Kidney (tissue), 13 donors: ENCODE measurements at regions not wholly inside any gene's neighbourhood (a gene's known extent, or its start where the extent isn't known, plus 50 kb on each side); places are given as distances from the start of the nearest gene placed in this dataset.

Experiments
- DNase-seq, 5 donors: peaks; one replicate each; pipeline ENCODE4 v3.0.0-alpha.2; 2013 to 2020
- FAIRE-seq: peaks from 2 replicates; lab custom pipeline; 2012; peaks lifted over from hg19 to GRCh38; lab: Jason Lieb, UNC
- H3K27ac ChIP-seq, 2 donors: one replicate each; pipeline ENCODE4 v1.7.0; 2013; ENCODE audit warnings: low read depth in 2 of 2, low read length in 2 of 2, inconsistent platforms in 1 of 2
- H3K27me3 ChIP-seq: one replicate; pipeline ENCODE4 v1.7.1; 2013; ENCODE audit warnings: low read length, inconsistent platforms; ENCODE audit not compliant: control insufficient read depth, insufficient read depth
- H3K36me3 ChIP-seq, 3 donors: one replicate each; pipeline versions ENCODE4 v1.7.0 to v1.7.1; 2013; ENCODE audit warnings: low read length in 3 of 3, control low read depth in 1 of 3, inconsistent platforms in 1 of 3; ENCODE audit not compliant: insufficient read depth in 3 of 3, control insufficient read depth in 2 of 3
- H3K4me1 ChIP-seq, 3 donors: one replicate each; pipeline versions ENCODE4 v1.7.0 to v1.7.1; 2013; ENCODE audit warnings: low read length in 3 of 3, inconsistent platforms in 1 of 3, low read depth in 1 of 3; ENCODE audit not compliant: control insufficient read depth in 2 of 3, insufficient read depth in 2 of 3
- H3K4me3 ChIP-seq, 3 donors: one replicate each; pipeline versions ENCODE4 v1.7.0 to v1.8.1; 2013; ENCODE audit warnings: low read length in 3 of 3, control low read depth in 1 of 3, inconsistent platforms in 1 of 3
- H3K9ac ChIP-seq, 3 donors: one replicate each; pipeline versions ENCODE4 v1.7.0 to v1.7.1; 2013; ENCODE audit warnings: low read length in 3 of 3, control low read depth in 1 of 3, inconsistent platforms in 1 of 3
- H3K9me3 ChIP-seq, 3 donors: one replicate each; pipeline versions ENCODE4 v1.7.0 to v1.7.1; 2013; ENCODE audit warnings: low read length in 3 of 3, control low read depth in 1 of 3, inconsistent platforms in 1 of 3; ENCODE audit not compliant: control insufficient read depth in 2 of 3, insufficient read depth in 1 of 3
- CTCF ChIP-seq: IDR thresholded peaks from 3 replicates; pipeline ENCODE4 v1.5.1; 2012; ENCODE audit warnings: mild to moderate bottlenecking, moderate library complexity, borderline replicate concordance; ENCODE audit not compliant: insufficient read depth; ENCODE audit errors: extremely low read depth
- intact Hi-C: fragments of 100-400 bp; cut with DNase I; formaldehyde crosslinking; loops from one replicate; pipeline ENCODE4 v1.11.1; 2022
- donor health status: control.
- donor health status: control.
- donor health status: control.
- donor health status: control.
- donor health status: control.
- donor health status: DM: yes; HTN: yes; CAD: no.
- donor health status: Normal renal cell carcinoma (clear cell type).

- Histone ChIP-seq H3K9ac (no peak overlapping the region), H3K4me1 (no peaks in the 10 kb centered on the region), H3K27me3 (no peaks in the 10 kb centered on the region), H3K36me3 (no peaks in the 10 kb centered on the region), H3K9me3 (no peaks in the 10 kb centered on the region), H3K27ac (no peak overlapping the region), H3K4me3 (no peak overlapping the region)
- TF ChIP-seq CTCF = peak; percentile 52
- intact Hi-C loops = no loop called here
- no peak for FAIRE-seq
- peak in 3 of 5 donors; percentile 22 to 79 (median 58) for DNase-seq
Observed at GRCh38 chr10:23516530-23516929, 77.7 kb downstream of the OTUD1 start.

GRCh38 chr10:23517155-23517554 is 78.3 kb downstream of the OTUD1 start:
- FAIRE-seq (no peak), DNase-seq (no peak)
- no peak overlapping the region for H3K4me3 ChIP-seq
- no peaks in the 10 kb centered on the region for H3K36me3 ChIP-seq
- H3K27me3 ChIP-seq = no peaks in the 10 kb centered on the region
- H3K9me3 ChIP-seq = no peaks in the 10 kb centered on the region
- H3K4me1 ChIP-seq = no peaks in the 10 kb centered on the region
- H3K9ac ChIP-seq = no peak overlapping the region
- H3K27ac ChIP-seq = no peak overlapping the region
- no peak for TF ChIP-seq CTCF
- intact Hi-C loops = no loop called here

- Histone ChIP-seq H3K27ac (no peak overlapping the region), H3K36me3 (no peaks in the 10 kb centered on the region), H3K27me3 (no peaks in the 10 kb centered on the region), H3K4me3 (no peak overlapping the region), H3K4me1 (no peaks in the 10 kb centered on the region), H3K9ac (no peak overlapping the region), H3K9me3 (no peaks in the 10 kb centered on the region)
- intact Hi-C loops = loop anchor here (10.0 kb wide), 1 partner anchor 207 kb away; no protein-coding TSS in a partner anchor
- DNase-seq (no peak), FAIRE-seq (no peak)
- no peak for TF ChIP-seq CTCF
Observed at GRCh38 chr10:23521735-23522134, 82.9 kb downstream of the OTUD1 start.

- DNase-seq = no peak
- no peaks in the 10 kb centered on the region for H3K4me1 ChIP-seq
- H3K36me3 ChIP-seq = no peaks in the 10 kb centered on the region
- H3K9ac ChIP-seq = no peak overlapping the region
- TF ChIP-seq CTCF = no peak
- no peak overlapping the region for H3K4me3 ChIP-seq
- intact Hi-C loops = loop anchor here (10.0 kb wide), 1 partner anchor 208 kb away; no protein-coding TSS in a partner anchor
- no peaks in the 10 kb centered on the region for H3K27me3 ChIP-seq
- H3K9me3 ChIP-seq = no peaks in the 10 kb centered on the region
- FAIRE-seq = no peak
- no peak overlapping the region for H3K27ac ChIP-seq
Observed at GRCh38 chr10:23522345-23522744, 83.5 kb downstream of the OTUD1 start.
